Pons (tissue), 1 donor: ENCODE measurements at regions not wholly inside any gene's neighbourhood (a gene's known extent, or its start where the extent isn't known, plus 50 kb on each side); places are given as distances from the start of the nearest gene placed in this dataset.
"Not testable (repeated sequence)": the region's sequence is repeated elsewhere in the genome, so short reads cannot be mapped to it uniquely, and the experiment has no call there.

Experiments
- DNase-seq: peaks from one replicate; pipeline ENCODE4 v3.0.0-alpha.2; 2016; ENCODE audit warnings: low spot score

- DNase-seq = no peak
Observed at GRCh38 chr1:188170935-188171334, 1342.2 kb downstream of the PLA2G4A start.

- DNase-seq = not testable (repeated sequence)
Observed at GRCh38 chr1:188182063-188182462, 1353.3 kb downstream of the PLA2G4A start.

- no peak for DNase-seq
Observed at GRCh38 chr1:188188317-188188716, 1359.6 kb downstream of the PLA2G4A start.

- DNase-seq = no peak
Observed at GRCh38 chr1:188194916-188195315, 1366.2 kb downstream of the PLA2G4A start.

GRCh38 chr1:188218289-188218688, 1389.5 kb downstream of the PLA2G4A start:
- DNase-seq = no peak

- no peak for DNase-seq
Observed at GRCh38 chr1:188220051-188220450, 1391.3 kb downstream of the PLA2G4A start.

- no peak for DNase-seq
Observed at GRCh38 chr1:188224263-188224662, 1395.5 kb downstream of the PLA2G4A start.

GRCh38 chr1:188225975-188226374, 1397.2 kb downstream of the PLA2G4A start:
- no peak for DNase-seq

- no peak for DNase-seq
Observed at GRCh38 chr1:188228623-188229022, 1399.9 kb downstream of the PLA2G4A start.

GRCh38 chr1:188237573-188238348, 1409.0 kb downstream of the PLA2G4A start:
- no peak for DNase-seq

GRCh38 chr1:188240772-188241406, 1412.1 kb downstream of the PLA2G4A start:
- DNase-seq = no peak

- no peak for DNase-seq
Observed at GRCh38 chr1:188241629-188242028, 1412.9 kb downstream of the PLA2G4A start.

- DNase-seq = no peak
Observed at GRCh38 chr1:188243456-188243855, 1414.7 kb downstream of the PLA2G4A start.

GRCh38 chr1:188244681-188245080, 1415.9 kb downstream of the PLA2G4A start:
- no peak for DNase-seq

- DNase-seq = no peak
Observed at GRCh38 chr1:188247255-188247654, 1418.5 kb downstream of the PLA2G4A start.

- peak; percentile 2 for DNase-seq
Observed at GRCh38 chr1:188249811-188250210, 1421.1 kb downstream of the PLA2G4A start.

- DNase-seq = no peak
Observed at GRCh38 chr1:188251036-188251435, 1422.3 kb downstream of the PLA2G4A start.

- no peak for DNase-seq
Observed at GRCh38 chr1:188261849-188262248, 1433.1 kb downstream of the PLA2G4A start.

GRCh38 chr1:188269956-188270355, 1441.2 kb downstream of the PLA2G4A start:
- DNase-seq = no peak

- no peak for DNase-seq
Observed at GRCh38 chr1:188270497-188270896, 1441.7 kb downstream of the PLA2G4A start.

GRCh38 chr1:188277771-188278170, 1449.0 kb downstream of the PLA2G4A start:
- no peak for DNase-seq

- DNase-seq = no peak
Observed at GRCh38 chr1:188281921-188282320, 1453.2 kb downstream of the PLA2G4A start.

- DNase-seq = no peak
Observed at GRCh38 chr1:188295157-188295556, 1466.4 kb downstream of the PLA2G4A start.

GRCh38 chr1:188302746-188303145, 1474.0 kb downstream of the PLA2G4A start:
- no peak for DNase-seq
